Muscle layer of colon (tissue), 2 donors: ENCODE measurements at regions not wholly inside any gene's neighbourhood (a gene's known extent, or its start where the extent isn't known, plus 50 kb on each side); places are given as distances from the start of the nearest gene placed in this dataset.

Source experiments
- H3K27ac ChIP-seq: one replicate; pipeline ENCODE4 v1.7.0; 2013; ENCODE audit warnings: low read depth, mild to moderate bottlenecking, low read length, moderate library complexity
- H3K27me3 ChIP-seq, 2 donors: one replicate each; pipeline ENCODE4 v1.7.0; 2013; ENCODE audit warnings: low read length in 2 of 2, mild to moderate bottlenecking in 2 of 2; ENCODE audit not compliant: insufficient read depth in 2 of 2, control insufficient read depth in 1 of 2
- H3K36me3 ChIP-seq: one replicate; pipeline ENCODE4 v1.7.0; 2013; ENCODE audit warnings: mild to moderate bottlenecking, low read length; ENCODE audit not compliant: insufficient read depth
- H3K4me1 ChIP-seq: one replicate; pipeline ENCODE4 v1.7.0; 2013; ENCODE audit warnings: mild to moderate bottlenecking, low read length; ENCODE audit not compliant: insufficient read depth
- H3K4me3 ChIP-seq, 2 donors: one replicate each; pipeline ENCODE4 v1.7.0; 2013; ENCODE audit warnings: low read length in 2 of 2, low read depth in 1 of 2, mild to moderate bottlenecking in 1 of 2, moderate library complexity in 1 of 2
- H3K9ac ChIP-seq: one replicate; pipeline ENCODE4 v1.7.0; 2013; ENCODE audit warnings: low read length
- H3K9me3 ChIP-seq: one replicate; pipeline ENCODE4 v1.7.0; 2013; ENCODE audit warnings: mild to moderate bottlenecking, low read length
- donor health status: abdominal sarcoma.
- donor health status: Adenocarcinoma of cecum.

DNA sequence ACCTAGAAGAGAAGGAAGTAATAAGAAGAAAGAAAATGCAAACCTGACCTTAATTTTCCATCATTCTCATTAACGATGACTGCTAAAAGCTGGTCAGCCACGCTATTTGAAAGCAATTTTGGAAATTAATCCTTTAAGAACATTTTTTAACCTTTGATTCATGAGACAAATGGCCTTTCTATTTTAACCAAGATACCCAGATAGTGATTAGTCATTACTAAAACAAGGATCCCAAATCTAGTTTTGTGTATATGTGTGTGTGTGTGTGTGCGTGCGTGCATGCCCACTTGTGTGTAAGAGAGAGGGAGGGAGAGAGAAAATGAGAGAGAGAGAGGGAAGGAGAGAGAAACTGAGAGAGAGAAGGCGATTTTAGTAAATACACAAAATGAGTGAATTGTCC is 329.5 kb downstream of the DEPDC1B start:
- Histone ChIP-seq H3K9me3 (no peaks in the 10 kb centered on the region), H3K4me1 (peaks cover 10% of the 10 kb centered on the region), H3K9ac (no peak overlapping the region), H3K36me3 (no peaks in the 10 kb centered on the region), H3K27me3 (no peaks in the 10 kb centered on the region), H3K27ac (no peak overlapping the region), H3K4me3 (no peak overlapping the region)

DNA sequence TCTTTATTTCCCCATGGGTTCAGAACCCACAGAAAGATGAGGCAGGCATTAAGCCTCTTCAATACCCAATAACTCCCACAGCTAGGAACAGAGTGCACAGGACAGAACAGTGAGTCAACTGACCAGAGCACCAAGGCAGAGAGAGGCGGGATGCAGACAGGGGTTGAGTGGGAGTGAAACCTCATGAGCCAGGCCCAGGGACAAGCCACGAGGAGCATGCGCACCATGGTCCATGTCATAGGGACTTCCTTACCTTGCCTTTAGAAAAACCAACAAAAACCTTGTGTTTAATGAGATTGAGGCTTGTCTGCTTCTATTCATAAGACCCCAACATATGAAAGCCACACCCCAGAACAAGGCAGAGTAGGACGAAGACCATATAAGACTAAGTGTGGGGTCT is 330.6 kb downstream of the DEPDC1B start:
- Histone ChIP-seq H3K36me3 (no peaks in the 10 kb centered on the region), H3K9me3 (no peaks in the 10 kb centered on the region), H3K4me1 (peaks cover 10% of the 10 kb centered on the region), H3K27ac (no peak overlapping the region), H3K9ac (no peak overlapping the region), H3K27me3 (no peaks in the 10 kb centered on the region), H3K4me3 (no peak overlapping the region)

DNA sequence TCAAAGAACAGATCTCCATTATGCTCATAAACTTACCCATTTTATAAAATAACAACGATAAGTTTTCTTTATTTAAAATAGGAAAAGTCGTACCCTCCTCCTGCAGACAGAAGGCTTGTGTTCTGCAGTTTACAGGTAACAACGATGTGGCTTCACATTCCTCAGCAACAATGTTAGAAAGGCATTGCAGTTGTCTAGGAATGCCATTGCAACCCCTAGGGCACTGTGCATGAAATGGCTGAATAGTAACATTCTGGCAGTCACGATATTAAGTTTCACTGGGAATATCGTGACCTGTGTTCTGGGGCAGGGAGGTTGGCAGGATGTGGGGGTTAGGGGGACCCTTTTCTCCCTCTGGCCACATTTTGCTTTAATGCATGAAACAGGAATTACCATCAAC is 331.9 kb downstream of the DEPDC1B start:
- Histone ChIP-seq H3K27ac (no peak overlapping the region), H3K9ac (no peak overlapping the region), H3K27me3 (no peaks in the 10 kb centered on the region), H3K4me1 (peaks cover 10% of the 10 kb centered on the region), H3K4me3 (no peak overlapping the region), H3K36me3 (no peaks in the 10 kb centered on the region), H3K9me3 (no peaks in the 10 kb centered on the region)

DNA sequence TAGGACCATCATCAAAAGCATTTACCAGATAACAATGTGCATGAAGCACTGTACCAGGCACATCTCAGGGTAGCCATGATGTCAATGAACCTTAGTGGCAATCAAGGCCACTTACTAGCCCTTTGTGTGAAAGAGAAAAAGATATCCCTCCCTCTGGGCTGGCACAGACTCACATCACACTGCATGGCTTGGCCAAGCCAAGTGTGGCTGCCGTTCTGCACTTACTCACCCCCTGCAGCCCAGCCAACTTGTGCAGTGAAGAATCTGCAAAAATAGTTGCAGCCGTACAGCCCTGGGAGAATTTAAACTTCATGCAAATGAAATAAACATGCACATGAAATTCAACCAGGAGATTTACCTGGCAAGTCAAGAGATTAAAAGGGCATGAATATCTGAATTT is 333.5 kb downstream of the DEPDC1B start:
- H3K27ac ChIP-seq = no peak overlapping the region
- H3K36me3 ChIP-seq = no peaks in the 10 kb centered on the region
- H3K4me1 ChIP-seq = peaks cover 10% of the 10 kb centered on the region
- no peak overlapping the region for H3K4me3 ChIP-seq
- H3K9me3 ChIP-seq = no peaks in the 10 kb centered on the region
- no peak overlapping the region for H3K9ac ChIP-seq
- H3K27me3 ChIP-seq = no peaks in the 10 kb centered on the region

DNA sequence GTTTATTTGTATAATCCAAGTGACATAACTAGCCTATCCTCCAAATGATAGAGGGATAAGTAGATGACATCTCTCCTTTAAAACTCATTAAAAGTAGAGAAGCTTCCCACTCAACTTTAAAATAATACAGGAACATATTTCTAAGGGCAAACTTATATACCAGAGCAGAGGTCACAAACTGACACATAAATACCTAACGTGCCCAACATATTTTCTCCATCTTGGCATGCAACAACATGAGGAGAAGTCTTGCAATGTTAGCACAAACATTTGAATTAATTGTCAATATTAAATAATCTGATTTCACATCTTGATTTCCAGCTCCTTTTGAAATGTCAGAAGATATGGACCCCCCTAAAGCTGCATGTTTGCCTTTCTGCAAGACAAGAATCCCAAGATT is 335.0 kb downstream of the DEPDC1B start:
- peaks cover 10% of the 10 kb centered on the region for H3K4me1 ChIP-seq
- no peaks in the 10 kb centered on the region for H3K36me3 ChIP-seq
- H3K4me3 ChIP-seq = no peak overlapping the region
- H3K9me3 ChIP-seq = no peaks in the 10 kb centered on the region
- no peak overlapping the region for H3K9ac ChIP-seq
- no peaks in the 10 kb centered on the region for H3K27me3 ChIP-seq
- no peak overlapping the region for H3K27ac ChIP-seq

DNA sequence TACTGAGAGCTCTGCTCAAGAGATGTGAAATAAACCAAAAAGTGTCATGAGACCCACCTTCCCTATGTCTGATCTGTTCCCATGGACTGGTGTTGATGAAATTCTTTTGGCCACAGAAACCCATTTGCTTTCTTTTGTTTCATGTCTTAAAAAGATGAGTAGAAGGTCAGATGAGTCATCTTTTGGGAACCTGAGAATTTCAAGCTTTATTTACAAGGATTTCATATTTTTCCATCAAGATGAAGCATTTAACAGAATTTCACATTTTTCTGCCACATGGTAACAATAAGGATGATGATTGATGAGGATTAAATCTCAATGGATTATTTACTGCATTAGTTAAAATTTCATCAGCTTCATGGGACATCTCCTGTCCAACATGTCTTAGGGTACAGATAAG is 337.8 kb downstream of the DEPDC1B start:
- H3K27me3 ChIP-seq = no peaks in the 10 kb centered on the region
- no peaks in the 10 kb centered on the region for H3K9me3 ChIP-seq
- no peaks in the 10 kb centered on the region for H3K36me3 ChIP-seq
- no peak overlapping the region for H3K27ac ChIP-seq
- peaks cover 10% of the 10 kb centered on the region for H3K4me1 ChIP-seq
- H3K4me3 ChIP-seq = no peak overlapping the region
- no peak overlapping the region for H3K9ac ChIP-seq

DNA sequence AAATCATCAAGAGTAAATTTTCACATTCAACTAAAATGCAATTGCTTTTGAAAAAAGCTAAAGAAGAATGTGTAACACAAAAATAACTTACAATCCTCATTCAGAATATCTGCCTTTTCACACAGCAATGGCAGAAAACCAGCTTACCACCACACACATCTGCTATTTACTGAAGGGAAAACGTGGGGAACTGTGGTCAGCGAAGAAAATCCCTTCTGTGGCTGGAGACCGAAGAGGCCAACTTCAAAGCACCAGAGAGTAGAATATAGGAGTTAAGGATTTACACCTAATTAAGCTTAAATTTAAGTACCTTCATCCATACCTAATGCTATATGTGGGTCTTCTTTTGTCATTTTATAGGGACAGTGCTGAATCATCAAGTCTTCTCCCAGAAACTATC is 339.6 kb downstream of the DEPDC1B start:
- H3K4me3 ChIP-seq = no peak overlapping the region
- no peak overlapping the region for H3K27ac ChIP-seq
- no peaks in the 10 kb centered on the region for H3K9me3 ChIP-seq
- no peaks in the 10 kb centered on the region for H3K27me3 ChIP-seq
- no peak overlapping the region for H3K9ac ChIP-seq
- H3K4me1 ChIP-seq = no peaks in the 10 kb centered on the region
- H3K36me3 ChIP-seq = no peaks in the 10 kb centered on the region

DNA sequence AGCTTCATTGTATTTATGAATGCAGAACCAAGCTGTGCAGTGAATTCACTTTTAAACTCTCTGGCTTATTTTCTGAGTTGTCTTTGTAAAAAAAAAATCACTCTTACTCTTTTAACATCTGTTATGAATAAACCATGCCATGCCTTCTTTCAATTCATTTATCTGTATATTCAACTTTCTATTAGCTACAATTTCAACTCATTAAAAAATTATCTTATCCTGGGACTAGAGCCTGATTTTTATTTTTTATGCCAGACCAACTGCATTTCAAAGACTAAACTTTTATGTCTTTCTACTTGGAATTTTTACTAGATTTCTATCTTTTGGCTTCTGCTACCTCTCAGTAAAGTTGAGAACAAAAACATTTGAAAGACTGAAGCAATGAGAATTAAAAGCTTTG is 342.7 kb downstream of the DEPDC1B start:
- Histone ChIP-seq H3K9ac (no peak overlapping the region), H3K27ac (no peak overlapping the region), H3K36me3 (no peaks in the 10 kb centered on the region), H3K9me3 (no peaks in the 10 kb centered on the region), H3K4me3 (no peak overlapping the region), H3K4me1 (no peaks in the 10 kb centered on the region), H3K27me3 (no peaks in the 10 kb centered on the region)

DNA sequence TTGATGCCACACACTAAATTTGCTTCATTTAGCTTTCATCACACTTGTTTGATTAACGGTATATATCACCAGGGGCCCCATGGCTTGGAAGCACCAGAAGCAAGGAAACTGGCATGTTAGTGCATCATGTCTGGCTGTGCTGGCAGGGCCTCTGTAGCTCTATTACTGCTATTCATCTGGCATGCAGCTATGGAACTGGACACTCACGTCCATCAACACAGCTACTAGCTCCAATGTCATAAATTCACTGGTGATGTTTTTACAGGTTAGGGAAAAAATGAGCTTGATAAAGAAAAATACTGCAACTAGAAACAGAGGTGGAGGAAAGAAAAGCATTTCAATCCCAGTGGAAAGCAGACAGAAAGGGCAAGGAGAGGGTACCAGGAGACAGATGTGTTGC is 343.2 kb downstream of the DEPDC1B start:
- no peak overlapping the region for H3K9ac ChIP-seq
- no peaks in the 10 kb centered on the region for H3K4me1 ChIP-seq
- H3K27me3 ChIP-seq = no peaks in the 10 kb centered on the region
- no peak overlapping the region for H3K27ac ChIP-seq
- no peaks in the 10 kb centered on the region for H3K9me3 ChIP-seq
- H3K36me3 ChIP-seq = no peaks in the 10 kb centered on the region
- H3K4me3 ChIP-seq = no peak overlapping the region

DNA sequence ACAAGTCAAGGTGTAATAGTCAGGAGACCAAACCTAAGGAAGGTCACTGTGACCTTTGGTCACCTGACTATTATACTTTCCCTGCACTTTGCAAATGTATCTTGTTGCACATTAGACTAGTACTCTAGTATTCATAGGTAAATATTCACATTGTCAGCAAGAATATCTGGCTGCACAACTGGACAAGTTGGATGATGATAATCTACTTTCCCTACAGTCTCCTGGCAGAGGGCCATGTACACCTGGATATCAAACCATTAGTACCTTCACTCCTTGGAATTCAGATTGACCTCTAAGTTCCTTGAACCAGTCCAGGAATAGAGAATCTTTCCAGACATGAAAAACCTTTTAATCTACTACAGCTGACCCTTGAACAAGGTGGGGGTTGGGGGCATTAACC is 344.8 kb downstream of the DEPDC1B start:
- no peaks in the 10 kb centered on the region for H3K9me3 ChIP-seq
- no peaks in the 10 kb centered on the region for H3K4me1 ChIP-seq
- H3K27ac ChIP-seq = no peak overlapping the region
- no peak overlapping the region for H3K4me3 ChIP-seq
- no peaks in the 10 kb centered on the region for H3K27me3 ChIP-seq
- H3K36me3 ChIP-seq = no peaks in the 10 kb centered on the region
- H3K9ac ChIP-seq = no peak overlapping the region

DNA sequence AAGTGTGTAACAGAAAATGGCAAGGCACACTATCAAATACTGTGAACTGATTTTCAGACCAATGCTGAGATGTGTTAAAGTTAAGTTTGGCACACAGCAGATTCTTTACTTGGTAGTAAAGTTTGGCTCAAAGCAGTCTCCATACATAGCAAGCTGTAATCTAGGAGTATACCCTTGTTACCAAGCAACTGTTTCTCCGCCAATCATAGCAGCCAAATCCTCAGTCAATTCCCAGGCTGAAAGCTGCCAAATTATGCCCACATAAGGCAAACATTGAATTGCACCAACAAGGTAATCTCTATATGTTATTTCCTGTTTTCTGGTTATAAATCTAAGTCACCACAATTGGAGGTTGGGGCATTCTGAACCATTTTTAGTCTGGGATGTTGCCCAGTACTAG is 345.7 kb downstream of the DEPDC1B start:
- Histone ChIP-seq H3K9me3 (no peaks in the 10 kb centered on the region), H3K4me1 (no peaks in the 10 kb centered on the region), H3K36me3 (no peaks in the 10 kb centered on the region), H3K27me3 (no peaks in the 10 kb centered on the region), H3K4me3 (no peak overlapping the region), H3K9ac (no peak overlapping the region), H3K27ac (no peak overlapping the region)

DNA sequence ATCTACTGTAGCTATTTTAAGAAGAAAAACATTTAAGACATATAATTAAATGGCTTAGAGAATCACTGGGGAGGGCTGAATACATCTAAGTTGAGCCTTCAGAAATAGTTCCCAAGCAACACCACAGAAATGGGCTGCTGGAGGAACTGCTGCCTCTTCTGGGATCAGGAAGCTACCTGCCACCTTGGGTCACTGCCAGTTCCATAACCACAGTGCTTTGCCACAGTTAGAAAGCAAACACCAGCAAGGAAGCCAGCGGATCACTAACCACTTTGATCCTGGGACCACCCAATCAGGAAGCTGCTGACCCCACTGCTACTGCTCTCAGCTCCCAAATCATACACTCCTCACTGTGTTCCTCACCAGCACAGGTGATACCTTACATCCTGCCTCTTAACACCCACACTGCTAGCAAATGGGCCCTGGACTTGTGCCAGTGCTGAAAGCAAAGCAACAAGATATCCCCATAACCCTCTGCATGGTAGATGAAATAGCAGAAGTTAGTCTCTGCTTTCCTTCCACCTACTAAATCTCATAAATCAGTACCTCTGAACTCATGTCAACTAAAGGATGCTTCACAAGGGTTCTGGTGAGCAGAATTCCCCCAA is 346.9 kb downstream of the DEPDC1B start:
- Histone ChIP-seq H3K4me3 (no peak overlapping the region), H3K27me3 (no peaks in the 10 kb centered on the region), H3K9me3 (no peaks in the 10 kb centered on the region), H3K27ac (no peak overlapping the region), H3K4me1 (no peaks in the 10 kb centered on the region), H3K9ac (no peak overlapping the region), H3K36me3 (no peaks in the 10 kb centered on the region)
